ENCODE measurements at regions not wholly inside any gene's neighbourhood (a gene's known extent, or its start where the extent isn't known, plus 50 kb on each side); places are given as distances from the start of the nearest gene placed in this dataset.

GRCh38 chr20:62530643-62531032, 54.8 kb upstream of the GATA5 start:
- no peaks in the 10 kb centered on the region for H3K9me3 Mint-ChIP-seq
- intact Hi-C loops (cut with DNase I, micrococcal nuclease), result no loop called here
- no peak overlapping the region for H3K27ac Mint-ChIP-seq
- H3K27ac ChIP-seq (ENCODE audit: low read depth in 1 of 2, low read length in 2 of 2), result no peak overlapping the region
- no peaks in the 10 kb centered on the region for H3K36me3 Mint-ChIP-seq (ENCODE audit: low read depth)
- TF ChIP-seq, protein P1, sequence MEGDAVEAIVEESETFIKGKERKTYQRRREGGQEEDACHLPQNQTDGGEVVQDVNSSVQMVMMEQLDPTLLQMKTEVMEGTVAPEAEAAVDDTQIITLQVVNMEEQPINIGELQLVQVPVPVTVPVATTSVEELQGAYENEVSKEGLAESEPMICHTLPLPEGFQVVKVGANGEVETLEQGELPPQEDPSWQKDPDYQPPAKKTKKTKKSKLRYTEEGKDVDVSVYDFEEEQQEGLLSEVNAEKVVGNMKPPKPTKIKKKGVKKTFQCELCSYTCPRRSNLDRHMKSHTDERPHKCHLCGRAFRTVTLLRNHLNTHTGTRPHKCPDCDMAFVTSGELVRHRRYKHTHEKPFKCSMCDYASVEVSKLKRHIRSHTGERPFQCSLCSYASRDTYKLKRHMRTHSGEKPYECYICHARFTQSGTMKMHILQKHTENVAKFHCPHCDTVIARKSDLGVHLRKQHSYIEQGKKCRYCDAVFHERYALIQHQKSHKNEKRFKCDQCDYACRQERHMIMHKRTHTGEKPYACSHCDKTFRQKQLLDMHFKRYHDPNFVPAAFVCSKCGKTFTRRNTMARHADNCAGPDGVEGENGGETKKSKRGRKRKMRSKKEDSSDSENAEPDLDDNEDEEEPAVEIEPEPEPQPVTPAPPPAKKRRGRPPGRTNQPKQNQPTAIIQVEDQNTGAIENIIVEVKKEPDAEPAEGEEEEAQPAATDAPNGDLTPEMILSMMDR (IDR thresholded peaks at IDR 0.05), result no peak
- H3K4me3 ChIP-seq (ENCODE audit: low read length), result no peak overlapping the region
- no peak overlapping the region for H3K4me3 Mint-ChIP-seq
- no peaks in the 10 kb centered on the region for H3K4me1 Mint-ChIP-seq (ENCODE audit: low read depth)
- peaks cover 14% of the 10 kb centered on the region for H3K27me3 Mint-ChIP-seq
- no peaks in the 10 kb centered on the region for H3K4me1 ChIP-seq (ENCODE audit: insufficient read depth, low read length)
- H3K36me3 ChIP-seq (ENCODE audit: insufficient read depth, low read length), result no peaks in the 10 kb centered on the region
- ATAC-seq (ENCODE audit: poor library complexity) (no peak), DNase-seq (no peak)
- ChIA-PET CTCF (no interaction called here), POLR2A (no interaction called here)
- peaks cover 0 to 4% of the 10 kb centered on the region in 2 experiments for H3K9me3 ChIP-seq (ENCODE audit: control insufficient read depth in 1 of 2, insufficient read depth in 1 of 2, low read length in 2 of 2)
- peaks cover 0 to 3% of the 10 kb centered on the region in 2 experiments for H3K27me3 ChIP-seq (ENCODE audit: control insufficient read depth in 1 of 2, insufficient read depth in 2 of 2, low read length in 2 of 2)

DNA sequence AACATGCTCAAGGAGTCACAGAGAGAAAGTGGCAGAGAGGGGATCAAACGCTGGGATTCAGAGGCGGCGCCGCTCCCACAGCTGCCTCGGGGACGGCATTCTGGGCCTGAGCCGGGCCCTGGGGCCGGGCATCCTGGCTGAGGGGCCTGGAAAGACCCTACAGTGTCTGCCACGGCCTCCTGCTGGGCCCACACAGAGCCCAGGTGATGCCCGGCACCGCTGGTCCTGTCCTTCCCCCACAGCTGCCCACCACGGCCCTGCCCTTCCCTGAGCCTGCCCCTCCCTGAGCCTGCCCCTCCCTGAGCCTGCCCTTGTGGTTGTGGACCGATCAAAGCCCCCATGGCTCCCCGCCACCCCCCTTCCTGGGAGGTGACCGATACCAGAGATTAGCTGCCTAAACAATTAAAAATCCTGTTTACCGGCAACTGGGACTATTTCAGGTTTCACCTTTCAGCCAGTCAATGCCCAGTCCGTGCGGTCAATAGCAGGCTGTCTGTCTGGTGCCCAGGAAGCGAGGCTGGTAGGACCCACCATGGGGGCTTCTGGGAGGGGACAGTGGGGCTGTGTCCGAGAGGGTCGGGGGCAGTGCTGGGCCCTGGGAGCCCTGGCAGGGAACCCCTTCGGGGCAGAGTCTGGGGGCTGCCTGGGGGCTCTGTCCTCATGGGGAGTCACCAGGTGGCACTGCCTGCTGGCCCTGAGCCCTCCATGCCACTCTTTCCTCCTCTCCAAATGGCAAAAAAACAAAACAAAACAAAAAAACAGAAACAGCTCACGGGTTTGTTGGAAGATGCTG, 55.4 kb upstream of the GATA5 start:
- H3K4me3 ChIP-seq (ENCODE audit: low read length), result no peak overlapping the region
- H3K9me3 Mint-ChIP-seq, result no peaks in the 10 kb centered on the region
- intact Hi-C loops (cut with DNase I, micrococcal nuclease), result no loop called here
- CTCF ChIA-PET, result no interaction called here
- no peaks in the 10 kb centered on the region for H3K9me3 ChIP-seq (ENCODE audit: control insufficient read depth in 1 of 2, insufficient read depth in 1 of 2, low read length in 2 of 2)
- POLR2A ChIA-PET, result no interaction called here
- no peaks in the 10 kb centered on the region for H3K27me3 ChIP-seq (ENCODE audit: control insufficient read depth in 1 of 2, insufficient read depth in 2 of 2, low read length in 2 of 2)
- H3K36me3 Mint-ChIP-seq (ENCODE audit: low read depth), result no peaks in the 10 kb centered on the region
- no peak overlapping the region for H3K27ac Mint-ChIP-seq
- H3K27ac ChIP-seq (ENCODE audit: low read depth in 1 of 2, low read length in 2 of 2), result no peak overlapping the region
- H3K4me1 ChIP-seq (ENCODE audit: insufficient read depth, low read length), result no peaks in the 10 kb centered on the region
- DNase-seq (no peak), ATAC-seq (ENCODE audit: poor library complexity) (no peak)
- no peaks in the 10 kb centered on the region for H3K36me3 ChIP-seq (ENCODE audit: insufficient read depth, low read length)
- peaks cover 9% of the 10 kb centered on the region for H3K27me3 Mint-ChIP-seq
- H3K4me3 Mint-ChIP-seq, result no peak overlapping the region
- no peaks in the 10 kb centered on the region for H3K4me1 Mint-ChIP-seq (ENCODE audit: low read depth)
- TF ChIP-seq, protein P1 (IDR thresholded peaks at IDR 0.05), result no peak

GRCh38 chr20:62532921-62533320, 57.1 kb upstream of the GATA5 start:
- Mint-ChIP-seq H3K27me3 (peaks cover 9% of the 10 kb centered on the region), H3K4me1 (ENCODE audit: low read depth) (no peaks in the 10 kb centered on the region), H3K9me3 (no peaks in the 10 kb centered on the region), H3K4me3 (no peak overlapping the region), H3K27ac (no peak overlapping the region), H3K36me3 (ENCODE audit: low read depth) (no peaks in the 10 kb centered on the region)
- no peak for ATAC-seq (ENCODE audit: poor library complexity)
- H3K4me3 ChIP-seq (ENCODE audit: low read length), result no peak overlapping the region
- TF ChIP-seq, protein P1 (IDR thresholded peaks at IDR 0.05), result no peak
- H3K4me1 ChIP-seq (ENCODE audit: insufficient read depth, low read length), result no peaks in the 10 kb centered on the region
- DNase-seq, result no peak
- POLR2A ChIA-PET, result no interaction called here
- H3K27ac ChIP-seq (ENCODE audit: low read depth in 1 of 2, low read length in 2 of 2), result no peak overlapping the region
- intact Hi-C loops (cut with DNase I, micrococcal nuclease), result no loop called here
- no peaks in the 10 kb centered on the region for H3K9me3 ChIP-seq (ENCODE audit: control insufficient read depth in 1 of 2, insufficient read depth in 1 of 2, low read length in 2 of 2)
- H3K27me3 ChIP-seq (ENCODE audit: control insufficient read depth in 1 of 2, insufficient read depth in 2 of 2, low read length in 2 of 2), result no peaks in the 10 kb centered on the region
- no peaks in the 10 kb centered on the region for H3K36me3 ChIP-seq (ENCODE audit: insufficient read depth, low read length)
- CTCF ChIA-PET, result no interaction called here
